ENCODE measurements at regions not wholly inside any gene's neighbourhood (a gene's known extent, or its start where the extent isn't known, plus 50 kb on each side); places are given as distances from the start of the nearest gene placed in this dataset.

GRCh38 chr1:178580876-178581275, 68.0 kb downstream of the TEX35 start:
- WGBS, 2 experiments (ENCODE audit: extremely low coverage in 2 of 2, insufficient read length in 1 of 2) = 95% methylated on average over 3 of the region's 5 CpGs; no CpG with 5 or more reads in 1 of the 2 experiments
- dilution Hi-C loops (cut with HindIII; ENCODE audit: low sequenced_read_pairs, unreplicated experiment) (no loop called here), in situ Hi-C loops (cut with MboI; ENCODE audit: low sequenced_read_pairs) (no loop called here), intact Hi-C loops (cut with micrococcal nuclease) (no loop called here)
- H3K23ac ChIP-seq (ENCODE audit: low read depth, low read length) = no peak overlapping the region
- no peak overlapping the region for H3K27ac ChIP-seq (ENCODE audit: insufficient read depth, low read length)
- CTCF ChIA-PET = no interaction called here
- H2AFZ ChIP-seq (replicated peaks; ENCODE audit: low read length, poor library complexity) = no peak overlapping the region
- H3K4me2 ChIP-seq (ENCODE audit: low read depth, low read length) = no peak overlapping the region
- H3K9me3 ChIP-seq (ENCODE audit: control insufficient read depth, insufficient read depth, low read length) = no peaks in the 10 kb centered on the region
- H2BK5ac ChIP-seq (ENCODE audit: low read depth, low read length, poor library complexity, severe bottlenecking) = no peak overlapping the region
- H3K36me3 ChIP-seq (ENCODE audit: control insufficient read depth, insufficient read depth, low read length) = no peaks in the 10 kb centered on the region
- no peak overlapping the region for H2BK120ac ChIP-seq (ENCODE audit: low read depth, low read length)
- POLR2A ChIA-PET (ENCODE audit: unreplicated experiment) = no interaction called here
- no peaks in the 10 kb centered on the region for H4K20me1 ChIP-seq (ENCODE audit: insufficient read depth, low read length)
- H3K4me1 ChIP-seq (ENCODE audit: control insufficient read depth, insufficient read depth, low read length) = peaks cover under 1% of the 10 kb centered on the region; the same call in 1 of the 2 replicates
- no peak overlapping the region for H3K4me3 ChIP-seq (ENCODE audit: insufficient read depth, low read depth, low read length)
- H3K9me1 ChIP-seq (ENCODE audit: insufficient read depth, low read length) = no peaks in the 10 kb centered on the region
- TF ChIP-seq ELK1 (IDR thresholded peaks at IDR 0.05; ENCODE audit: borderline replicate concordance, low read depth, low read length) (no peak), CHD1 (IDR thresholded peaks at IDR 0.05; ENCODE audit: low read depth, low read length) (no peak), MAFK (IDR thresholded peaks at IDR 0.05; ENCODE audit: low read depth, low read length) (no peak), POLR2A (IDR thresholded peaks at IDR 0.05; ENCODE audit: low read depth, low read length) (no peak), RFX5 (IDR thresholded peaks at IDR 0.05; ENCODE audit: low read depth, low read length) (no peak), FOS (IDR thresholded peaks at IDR 0.05; ENCODE audit: low read depth, low read length) (no peak), CTCF (conservative IDR thresholded peaks at IDR 0.05; ENCODE audit: low read depth, low read length) (no peak), BHLHE40 (IDR thresholded peaks at IDR 0.05; ENCODE audit: low read depth, low read length) (no peak), CEBPB (IDR thresholded peaks at IDR 0.05; ENCODE audit: low read depth, low read length) (no peak), USF2 (IDR thresholded peaks at IDR 0.05; ENCODE audit: low read depth, low read length) (no peak), NFE2L2 (IDR thresholded peaks at IDR 0.05; ENCODE audit: low read depth, low read length) (no peak), MXI1 (IDR thresholded peaks at IDR 0.05; ENCODE audit: borderline replicate concordance, low read depth, low read length) (no peak), RCOR1 (IDR thresholded peaks at IDR 0.05; ENCODE audit: insufficient replicate concordance, low read length) (no peak), MAZ (IDR thresholded peaks at IDR 0.05; ENCODE audit: borderline replicate concordance, low read depth, low read length) (no peak), RAD21 (IDR thresholded peaks at IDR 0.05; ENCODE audit: low read length) (no peak), SMC3 (IDR thresholded peaks at IDR 0.05; ENCODE audit: low read depth, low read length) (no peak)
- no peak overlapping the region for H3K56ac ChIP-seq (ENCODE audit: extremely low read depth, insufficient read depth, low read length)
- H3K9ac ChIP-seq (ENCODE audit: low read depth, low read length) = no peak overlapping the region
- no peak overlapping the region for H2BK20ac ChIP-seq (ENCODE audit: low read depth, low read length)
- no peak overlapping the region for H3K18ac ChIP-seq (ENCODE audit: low read depth, low read length)
- no TSS peak for BruUV-seq (replicated peaks)
- no peak overlapping the region for H2AK5ac ChIP-seq (ENCODE audit: low read depth, low read length)
- H3K4ac ChIP-seq (ENCODE audit: low read depth, low read length) = no peak overlapping the region
- H3K14ac ChIP-seq (replicated peaks; ENCODE audit: low read depth, low read length) = no peak overlapping the region
- H2AK9ac ChIP-seq (replicated peaks; ENCODE audit: low read depth, low read length, poor library complexity) = no peak overlapping the region
- H2BK15ac ChIP-seq (ENCODE audit: low read depth, low read length) = no peak overlapping the region
- H3K27me3 ChIP-seq (ENCODE audit: control insufficient read depth, insufficient read depth, low read length) = no peaks in the 10 kb centered on the region
- ATAC-seq (ENCODE audit: low read depth) = no peak
- no peak for DNase-seq
- no peak overlapping the region for H4K8ac ChIP-seq (ENCODE audit: low read depth in 2 of 2, low read length in 2 of 2)
- no peak overlapping the region for H4K91ac ChIP-seq (ENCODE audit: insufficient read depth, low read depth, low read length)
- no peak overlapping the region for H4K5ac ChIP-seq (ENCODE audit: low read depth, low read length)
- no peaks in the 10 kb centered on the region for H3K79me1 ChIP-seq (ENCODE audit: low read depth in 1 of 2, low read length in 2 of 2)
